HCT116 (cell line): ENCODE measurements at regions not wholly inside any gene's neighbourhood (a gene's known extent, or its start where the extent isn't known, plus 50 kb on each side); places are given as distances from the start of the nearest gene placed in this dataset.

ENCODE experiments used
- ATAC-seq: fragments of 200-7000 bp; cut with Tn5 transposase; 2 replicates; pipeline ENCODE4 v1.9.1; 2020; ENCODE audit warnings: mild to moderate bottlenecking, moderate library complexity
- BruUV-seq: library from RNA; stranded (reverse); fragments of 400-500 nt; replicated peaks from 2 replicates; lab custom pipeline; 2021; lab: Mats Ljungman, UMichigan
- CTCF ChIA-PET: fragments of 300-600 bp; sonication (Branson Sonifier 250); formaldehyde crosslinking; loops from one replicate; lab custom pipeline; 2021; ENCODE audit warnings: antibody characterized with exemption; lab: Charles Lee
- POLR2A ChIA-PET: fragments of 300-600, 350-600 bp; sonication (Branson Sonifier 250); formaldehyde crosslinking; loops from one replicate; lab custom pipeline; 2021; ENCODE audit warnings: antibody characterized with exemption; lab: Charles Lee
- RAD21 ChIA-PET, 2 experiments: fragments of 300-600 bp; sonication (Branson Sonifier 250); formaldehyde crosslinking; loops; one replicate each; lab custom pipeline; 2023; ENCODE audit warnings: low total read pairs in 2 of 2; ENCODE audit not compliant: uncharacterized antibody in 2 of 2, unreplicated experiment in 2 of 2, low non-redundant PET in 1 of 2; lab: Charles Lee
- DNase-seq: peaks from one replicate; pipeline ENCODE4 v3.0.0-alpha.2; 2010; ENCODE audit warnings: low read depth, low spot score
- H2AFZ ChIP-seq: fragments of 200-600 bp; shearing (Covaris generic), sonication (generic); 2 replicates; pipeline ENCODE4 v1.6.1; 2017; ENCODE audit warnings: low read depth, mixed run types, mixed read lengths, antibody characterized with exemption, low read length; ENCODE audit not compliant: poor library complexity, severe bottlenecking
- H3K27ac ChIP-seq: 2 replicates; pipeline ENCODE4 v1.5.1; 2012; ENCODE audit warnings: low read depth, low read length
- H3K27me3 ChIP-seq: fragments of 200-600 bp; sonication (generic); 2 replicates; pipeline ENCODE4 v1.6.1; 2016; ENCODE audit warnings: mixed run types, low read length, mixed read lengths; ENCODE audit not compliant: insufficient read depth
- H3K36me3 ChIP-seq, 2 experiments: fragments of 200-500 bp in 1 of 2; fragments of 200-600 bp in 1 of 2; sonication (Bioruptor generic) in 1 of 2; sonication (generic) in 1 of 2; 2 replicates each; pipeline versions ENCODE4 v1.5.1 to v1.6.1; 2014 to 2016; ENCODE audit warnings: low read length in 2 of 2, inconsistent platforms in 1 of 2, mixed read lengths in 1 of 2, mixed run types in 1 of 2; ENCODE audit not compliant: insufficient read depth in 2 of 2, control insufficient read depth in 1 of 2
- H3K4me1 ChIP-seq, 2 experiments: fragments of 200-600 bp in 1 of 2; sonication (generic) in 1 of 2; 2 replicates each; pipeline versions ENCODE4 v1.5.1 to v1.6.1; 2012 to 2017; ENCODE audit warnings: low read length in 2 of 2, inconsistent platforms in 1 of 2, mild to moderate bottlenecking in 1 of 2, mixed read lengths in 1 of 2, mixed run types in 1 of 2, moderate library complexity in 1 of 2; ENCODE audit not compliant: insufficient read depth in 2 of 2, control insufficient read depth in 1 of 2
- H3K4me2 ChIP-seq: fragments of 200-600 bp; sonication (generic); 2 replicates; pipeline ENCODE4 v1.6.1; 2017; ENCODE audit warnings: mixed run types, low read length, mixed read lengths
- H3K4me3 ChIP-seq, 2 experiments: fragments of 200-600 bp in 1 of 2; sonication (generic) in 1 of 2; replicated peaks in 1 of 2; 2 replicates each; pipeline ENCODE4 v1.5.1; 2011 to 2016; ENCODE audit warnings: low read length in 2 of 2, control low read depth in 1 of 2, low read depth in 1 of 2, mild to moderate bottlenecking in 1 of 2, mixed read lengths in 1 of 2, mixed run types in 1 of 2
- H3K79me2 ChIP-seq: fragments of 200-600 bp; sonication (generic); 2 replicates; pipeline ENCODE4 v1.6.1; 2017; ENCODE audit warnings: mild to moderate bottlenecking, mixed run types, low read length, moderate library complexity, mixed read lengths; ENCODE audit not compliant: insufficient read depth
- H3K9ac ChIP-seq: fragments of 200-600 bp; sonication (generic); 2 replicates; pipeline ENCODE4 v1.6.1; 2016; ENCODE audit warnings: low read length, mixed read lengths
- H3K9me2 ChIP-seq: fragments of 200-600 bp; sonication (generic), shearing (Covaris generic); 2 replicates; pipeline ENCODE4 v1.6.1; 2017; ENCODE audit warnings: mixed run types, mild to moderate bottlenecking, moderate library complexity; ENCODE audit not compliant: insufficient read depth
- H3K9me3 ChIP-seq, 2 experiments: fragments of 200-500 bp in 1 of 2; fragments of 200-600 bp in 1 of 2; sonication (Bioruptor generic) in 1 of 2; sonication (generic) in 1 of 2; 2 replicates each; pipeline ENCODE4 v1.6.1; 2014 to 2017; ENCODE audit warnings: low read length in 2 of 2, mixed read lengths in 2 of 2, inconsistent platforms in 1 of 2, low read depth in 1 of 2, mild to moderate bottlenecking in 1 of 2, mixed run types in 1 of 2, moderate library complexity in 1 of 2; ENCODE audit not compliant: control insufficient read depth in 1 of 2, insufficient read depth in 1 of 2
- H4K20me1 ChIP-seq: fragments of 200-600 bp; sonication (generic), shearing (Covaris generic); 2 replicates; pipeline ENCODE4 v1.6.1; 2017; ENCODE audit warnings: mixed run types, mild to moderate bottlenecking, moderate library complexity; ENCODE audit not compliant: insufficient read depth
- CEBPB ChIP-seq: IDR thresholded peaks from 2 replicates; pipeline ENCODE4 v1.6.1; 2012; ENCODE audit warnings: low read depth
- CTCF ChIP-seq, 3 experiments: fragments of 200-600 bp in 1 of 3; sonication (generic) in 1 of 3; IDR thresholded peaks in 2 of 3; conservative IDR thresholded peaks in 1 of 3; 2 replicates each; pipeline ENCODE4 v1.5.1; 2012 to 2017; ENCODE audit warnings: low read depth in 2 of 3, low read length in 2 of 3, antibody characterized with exemption in 1 of 3, borderline replicate concordance in 1 of 3, control low read depth in 1 of 3, mild to moderate bottlenecking in 1 of 3, mixed read lengths in 1 of 3, mixed run types in 1 of 3, moderate library complexity in 1 of 3; ENCODE audit not compliant: insufficient read depth in 1 of 3
- EGR1 ChIP-seq: IDR thresholded peaks from 2 replicates; pipeline ENCODE4 v1.6.1; 2012; ENCODE audit warnings: low read depth
- ELF1 ChIP-seq: IDR thresholded peaks from 2 replicates; pipeline ENCODE4 v1.6.1; 2012; ENCODE audit warnings: low read depth, borderline replicate concordance
- EZH2 ChIP-seq: fragments of 200-600 bp; sonication (generic); IDR thresholded peaks from 2 replicates; pipeline ENCODE4 v1.6.1; 2017; ENCODE audit warnings: antibody characterized with exemption, mixed run types
- EZH2phosphoT487 ChIP-seq: fragments of 200-600 bp; IDR thresholded peaks from 2 replicates; pipeline ENCODE4 v1.6.1; 2018; ENCODE audit warnings: antibody characterized with exemption, borderline replicate concordance
- FOSL1 ChIP-seq: IDR thresholded peaks from 2 replicates; pipeline ENCODE4 v1.6.1; 2012; ENCODE audit warnings: low read depth
- JUND ChIP-seq: IDR thresholded peaks from 2 replicates; pipeline ENCODE4 v1.6.1; 2012
- POLR2A ChIP-seq: IDR thresholded peaks from 2 replicates; pipeline ENCODE4 v1.7.0; 2011; ENCODE audit warnings: borderline replicate concordance; ENCODE audit not compliant: insufficient read depth, insufficient read length; ENCODE audit errors: extremely low read depth
- POLR2AphosphoS5 ChIP-seq: IDR thresholded peaks from 2 replicates; pipeline ENCODE4 v1.6.1; 2011; ENCODE audit warnings: mild to moderate bottlenecking, low read depth, low read length, moderate library complexity
- RAD21 ChIP-seq: IDR thresholded peaks from 2 replicates; pipeline ENCODE4 v1.6.1; 2012; ENCODE audit warnings: low read depth, mild to moderate bottlenecking
- SIN3A ChIP-seq: IDR thresholded peaks from 2 replicates; pipeline ENCODE4 v1.6.1; 2012; ENCODE audit warnings: low read depth
- SRF ChIP-seq: IDR thresholded peaks from 2 replicates; pipeline ENCODE4 v1.6.1; 2012; ENCODE audit warnings: low read depth
- TCF7L2 ChIP-seq: IDR thresholded peaks from 2 replicates; pipeline ENCODE4 v1.7.0; 2011; ENCODE audit warnings: borderline replicate concordance, inconsistent platforms; ENCODE audit not compliant: insufficient read depth, insufficient read length; ENCODE audit errors: extremely low read depth
- YY1 ChIP-seq: IDR thresholded peaks from 2 replicates; pipeline ENCODE4 v1.6.1; 2011; ENCODE audit warnings: low read length, low read depth, moderate library complexity, mild to moderate bottlenecking; ENCODE audit not compliant: insufficient replicate concordance; ENCODE audit errors: extremely low read depth
- ZBTB33 ChIP-seq: IDR thresholded peaks from 2 replicates; pipeline ENCODE4 v1.6.1; 2011; ENCODE audit warnings: mild to moderate bottlenecking, low read length, moderate library complexity; ENCODE audit not compliant: insufficient replicate concordance; ENCODE audit errors: extremely low read depth
- ZFX ChIP-seq: fragments of 450-650 bp; IDR thresholded peaks from 2 replicates; pipeline ENCODE4 v1.6.1; 2017
- ZNF274 ChIP-seq: fragments of 200-500 bp; sonication (Bioruptor generic); IDR thresholded peaks from 2 replicates; pipeline ENCODE4 v1.6.1; 2014; ENCODE audit warnings: mild to moderate bottlenecking, low read depth, low read length, inconsistent platforms
- intact Hi-C: fragments of 100-400 bp; cut with micrococcal nuclease; formaldehyde crosslinking; loops from 2 replicates; pipeline ENCODE4 v1.10.0; 2022

GRCh38 chr5:143557061-143557818 is 153.8 kb upstream of the NR3C1 start:
- H4K20me1 ChIP-seq = no peaks in the 10 kb centered on the region
- H3K79me2 ChIP-seq = no peaks in the 10 kb centered on the region
- ChIA-PET CTCF (no interaction called here), POLR2A (no interaction called here), RAD21 (no interaction called here)
- H3K4me1 ChIP-seq = no peaks in the 10 kb centered on the region
- H3K36me3 ChIP-seq = no peaks in the 10 kb centered on the region
- DNase-seq = no peak
- no peaks in the 10 kb centered on the region for H3K9me2 ChIP-seq
- H3K9ac ChIP-seq = no peak overlapping the region
- H3K9me3 ChIP-seq = no peaks in the 10 kb centered on the region
- peak overlapping the region; percentile 40 for H2AFZ ChIP-seq
- BruUV-seq = no TSS peak
- H3K4me3 ChIP-seq = no peak overlapping the region
- H3K27ac ChIP-seq = no peak overlapping the region
- H3K27me3 ChIP-seq = no peaks in the 10 kb centered on the region
- no peak overlapping the region for H3K4me2 ChIP-seq
- TF ChIP-seq JUND (no peak), EGR1 (no peak), ELF1 (no peak), YY1 (no peak), ZNF274 (no peak), SRF (no peak), ZFX (no peak), CTCF (IDR thresholded peaks at IDR 0.05 in 2 of 3, conservative IDR thresholded peaks at IDR 0.05 in 1 of 3; ENCODE audit: borderline replicate concordance in 1 of 3, insufficient read depth in 1 of 3, low read depth in 2 of 3, low read length in 2 of 3) (no peak), SIN3A (no peak), RAD21 (no peak), EZH2 (no peak), ZBTB33 (no peak), TCF7L2 (no peak), POLR2A (no peak), CEBPB (no peak), POLR2AphosphoS5 (no peak), EZH2phosphoT487 (no peak), FOSL1 (no peak)
- intact Hi-C loops = no loop called here
- no peak for ATAC-seq
